Hepatocyte (in vitro differentiated cells): ENCODE measurements at regions not wholly inside any gene's neighbourhood (a gene's known extent, or its start where the extent isn't known, plus 50 kb on each side); places are given as distances from the start of the nearest gene placed in this dataset.

Source experiments
- DNase-seq: peaks from one replicate; pipeline ENCODE4 v3.0.0-alpha.2; 2016; ENCODE audit warnings: low spot score
- H2AFZ ChIP-seq: fragments of 200-600 bp; sonication (generic); 2 replicates; pipeline ENCODE4 v1.6.0; 2016; ENCODE audit warnings: antibody characterized with exemption, mild to moderate bottlenecking
- H3K27ac ChIP-seq: fragments of 200-600 bp; sonication (generic); 2 replicates; pipeline ENCODE4 v1.5.1; 2016; ENCODE audit warnings: mild to moderate bottlenecking
- H3K27me3 ChIP-seq: fragments of 200-600 bp; sonication (generic); 2 replicates; pipeline ENCODE4 v1.6.1; 2016
- H3K36me3 ChIP-seq: fragments of 200-600 bp; sonication (generic); replicated peaks from 2 replicates; pipeline ENCODE4 v1.5.1; 2016; ENCODE audit warnings: low read depth; ENCODE audit not compliant: insufficient read depth
- H3K4me1 ChIP-seq: fragments of 200-600 bp; sonication (generic); 2 replicates; pipeline ENCODE4 v1.5.1; 2016; ENCODE audit warnings: mild to moderate bottlenecking, moderate library complexity; ENCODE audit not compliant: insufficient read depth
- H3K4me2 ChIP-seq: fragments of 200-600 bp; sonication (generic); 2 replicates; pipeline ENCODE4 v1.6.0; 2016
- H3K4me3 ChIP-seq: fragments of 200-600 bp; sonication (generic); 2 replicates; pipeline ENCODE4 v1.5.1; 2016; ENCODE audit warnings: mild to moderate bottlenecking
- H3K79me2 ChIP-seq: fragments of 200-600 bp; sonication (generic); 2 replicates; pipeline ENCODE4 v1.6.0; 2017; ENCODE audit warnings: mild to moderate bottlenecking
- H3K9me2 ChIP-seq: fragments of 200-600 bp; sonication (generic); replicated peaks from 2 replicates; pipeline ENCODE4 v1.6.0; 2017; ENCODE audit warnings: mild to moderate bottlenecking; ENCODE audit not compliant: insufficient read depth
- H3K9me3 ChIP-seq: fragments of 200-600 bp; sonication (generic); 2 replicates; pipeline ENCODE4 v1.5.1; 2016; ENCODE audit warnings: low read depth, mild to moderate bottlenecking
- H4K20me1 ChIP-seq: fragments of 200-600 bp; sonication (generic); 2 replicates; pipeline ENCODE4 v1.6.0; 2016; ENCODE audit warnings: mild to moderate bottlenecking; ENCODE audit not compliant: insufficient read depth, poor library complexity, severe bottlenecking
- EZH2 ChIP-seq: fragments of 200-600 bp; sonication (generic); IDR thresholded peaks from 2 replicates; pipeline ENCODE4 v1.6.1; 2016; ENCODE audit warnings: antibody characterized with exemption, mild to moderate bottlenecking, borderline replicate concordance
- EZH2phosphoT487 ChIP-seq: fragments of 200-600 bp; sonication (generic); IDR thresholded peaks from one replicate; pipeline ENCODE4 v1.6.1; 2018; ENCODE audit warnings: antibody characterized with exemption, mild to moderate bottlenecking, low read depth, moderate library complexity; ENCODE audit not compliant: unreplicated experiment, severe bottlenecking
- WGBS: methylation state at CpG from one replicate; pipeline ENCODE4 v1.1.6; 2016; ENCODE audit warnings: low lambda C conversion rate; ENCODE audit errors: missing lambda C conversion rate; 5-methylcytosine and 5-hydroxymethylcytosine counted together
- TF ChIP-seq, protein P1 (sequence below): fragments of 200-600 bp; sonication (generic); IDR thresholded peaks from 2 replicates; pipeline ENCODE4 v1.5.1; 2016; ENCODE audit warnings: antibody characterized with exemption, mild to moderate bottlenecking; ENCODE audit not compliant: poor library complexity

DNA sequence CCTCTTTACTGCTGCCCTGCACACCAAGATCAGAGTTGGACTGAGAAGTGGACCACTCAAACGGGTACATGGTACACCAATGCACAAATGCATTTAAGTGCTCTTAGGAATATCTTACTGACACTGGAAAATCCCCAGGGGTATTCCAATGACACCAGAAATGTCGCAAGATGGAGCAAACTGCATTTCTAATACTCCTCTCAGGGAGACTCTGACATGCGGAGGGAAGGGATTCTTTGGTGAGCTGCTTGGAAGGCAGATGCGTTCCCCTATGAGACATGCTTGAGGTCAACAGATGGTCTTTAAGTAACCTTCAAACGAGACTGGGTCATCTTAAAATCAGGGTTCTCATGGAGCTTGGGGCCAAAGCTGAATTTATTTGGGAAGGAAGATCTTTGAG is 521.8 kb upstream of the TCF4 start:
- Histone ChIP-seq H3K79me2 (no peaks in the 10 kb centered on the region), H3K9me3 (no peaks in the 10 kb centered on the region), H3K27me3 (no peaks in the 10 kb centered on the region), H3K36me3 (no peaks in the 10 kb centered on the region), H2AFZ (no peak overlapping the region), H3K4me1 (peaks cover 11% of the 10 kb centered on the region), H3K4me2 (no peak overlapping the region), H3K27ac (no peak overlapping the region), H3K4me3 (no peak overlapping the region), H4K20me1 (no peaks in the 10 kb centered on the region), H3K9me2 (no peaks in the 10 kb centered on the region)
- no peak for DNase-seq
- 90% methylated on average over 5 of the region's 5 CpGs for WGBS
- TF ChIP-seq EZH2 (no peak), EZH2phosphoT487 (no peak)
- TF ChIP-seq, protein P1, sequence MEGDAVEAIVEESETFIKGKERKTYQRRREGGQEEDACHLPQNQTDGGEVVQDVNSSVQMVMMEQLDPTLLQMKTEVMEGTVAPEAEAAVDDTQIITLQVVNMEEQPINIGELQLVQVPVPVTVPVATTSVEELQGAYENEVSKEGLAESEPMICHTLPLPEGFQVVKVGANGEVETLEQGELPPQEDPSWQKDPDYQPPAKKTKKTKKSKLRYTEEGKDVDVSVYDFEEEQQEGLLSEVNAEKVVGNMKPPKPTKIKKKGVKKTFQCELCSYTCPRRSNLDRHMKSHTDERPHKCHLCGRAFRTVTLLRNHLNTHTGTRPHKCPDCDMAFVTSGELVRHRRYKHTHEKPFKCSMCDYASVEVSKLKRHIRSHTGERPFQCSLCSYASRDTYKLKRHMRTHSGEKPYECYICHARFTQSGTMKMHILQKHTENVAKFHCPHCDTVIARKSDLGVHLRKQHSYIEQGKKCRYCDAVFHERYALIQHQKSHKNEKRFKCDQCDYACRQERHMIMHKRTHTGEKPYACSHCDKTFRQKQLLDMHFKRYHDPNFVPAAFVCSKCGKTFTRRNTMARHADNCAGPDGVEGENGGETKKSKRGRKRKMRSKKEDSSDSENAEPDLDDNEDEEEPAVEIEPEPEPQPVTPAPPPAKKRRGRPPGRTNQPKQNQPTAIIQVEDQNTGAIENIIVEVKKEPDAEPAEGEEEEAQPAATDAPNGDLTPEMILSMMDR, result no peak

DNA sequence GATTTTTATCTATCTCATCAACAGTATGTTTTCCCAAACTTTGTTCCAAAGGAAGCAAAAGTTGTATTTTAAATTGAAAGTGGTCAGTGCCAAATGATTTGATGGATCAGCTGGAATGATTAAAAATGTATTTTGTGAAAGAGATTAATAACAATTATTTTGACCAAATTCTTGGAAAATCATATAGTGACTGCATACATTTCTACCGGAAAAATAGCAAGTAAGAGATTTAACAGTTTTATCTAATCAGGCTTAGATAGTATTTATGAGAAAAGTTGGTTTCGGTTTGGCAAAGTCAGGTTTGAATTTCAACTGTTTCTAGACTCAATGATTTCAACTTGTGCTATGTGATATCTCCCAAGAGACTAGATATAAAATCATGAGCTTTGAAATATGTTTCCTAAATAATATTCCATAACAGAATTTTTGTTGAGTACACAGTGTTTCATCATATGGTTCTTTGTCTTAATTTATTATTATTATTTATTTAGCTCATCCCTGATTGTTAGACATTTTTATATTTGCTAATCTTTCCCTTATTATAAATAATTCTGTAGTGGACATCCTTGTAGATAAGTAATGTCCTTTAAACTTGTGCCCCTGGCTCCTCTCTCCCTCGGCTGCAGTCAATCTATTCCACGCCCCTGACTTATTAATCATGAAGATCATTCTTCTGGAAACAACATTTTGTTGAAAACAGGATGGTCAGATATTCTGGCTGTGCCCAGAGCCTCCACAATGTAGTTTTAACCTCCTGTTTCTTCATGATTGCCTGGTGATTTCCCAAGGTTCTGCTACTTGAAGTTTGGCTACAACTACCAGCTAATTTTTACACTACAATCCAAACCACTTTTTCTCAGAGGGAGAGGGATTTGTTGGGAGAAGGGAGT is 520.7 kb upstream of the TCF4 start:
- Histone ChIP-seq H2AFZ (no peak overlapping the region), H3K4me2 (peak overlapping the region; percentile 44), H3K27me3 (no peaks in the 10 kb centered on the region), H3K9me2 (no peaks in the 10 kb centered on the region), H3K79me2 (no peaks in the 10 kb centered on the region), H3K27ac (no peak overlapping the region), H3K9me3 (no peaks in the 10 kb centered on the region), H3K36me3 (no peaks in the 10 kb centered on the region), H4K20me1 (no peaks in the 10 kb centered on the region), H3K4me1 (peaks cover 11% of the 10 kb centered on the region), H3K4me3 (peak overlapping the region; percentile 7)
- WGBS, result 83% methylated on average over 4 of the region's 4 CpGs
- TF ChIP-seq, protein P1, result no peak
- no peak for TF ChIP-seq EZH2
- no peak for TF ChIP-seq EZH2phosphoT487
- DNase-seq, result no peak

GRCh38 chr18:56107821-56108477 is 520.0 kb upstream of the TCF4 start:
- Histone ChIP-seq H4K20me1 (no peaks in the 10 kb centered on the region), H3K4me1 (peaks cover 11% of the 10 kb centered on the region), H3K27me3 (no peaks in the 10 kb centered on the region), H2AFZ (no peak overlapping the region), H3K27ac (no peak overlapping the region), H3K9me2 (no peaks in the 10 kb centered on the region), H3K9me3 (no peaks in the 10 kb centered on the region), H3K79me2 (no peaks in the 10 kb centered on the region), H3K36me3 (no peaks in the 10 kb centered on the region), H3K4me3 (no peak overlapping the region), H3K4me2 (peak overlapping the region; percentile 44)
- no peak for TF ChIP-seq EZH2
- TF ChIP-seq EZH2phosphoT487, result no peak
- TF ChIP-seq, protein P1, result no peak
- no peak for DNase-seq
- WGBS, result 50% methylated on average over 5 of the region's 5 CpGs
